HEK293 (cell line): ENCODE measurements at regions not wholly inside any gene's neighbourhood (a gene's known extent, or its start where the extent isn't known, plus 50 kb on each side); places are given as distances from the start of the nearest gene placed in this dataset.

Experiments used
- BCL11A ChIP-seq: fragments of 450-650 bp; formaldehyde crosslinking; IDR thresholded peaks from 2 replicates; pipeline ENCODE4 v1.5.1; 2016; ENCODE audit warnings: low read depth, missing biosample characterization, missing genetic modification characterization
- KLF1 ChIP-seq: fragments of 450-650 bp; formaldehyde crosslinking; IDR thresholded peaks from 2 replicates; pipeline ENCODE4 v1.5.1; 2016; ENCODE audit warnings: missing biosample characterization, missing genetic modification characterization
- KLF16 ChIP-seq: fragments of 450-650 bp; formaldehyde crosslinking; IDR thresholded peaks from 2 replicates; pipeline ENCODE4 v1.5.1; 2017; ENCODE audit warnings: missing biosample characterization, missing genetic modification characterization
- MZF1 ChIP-seq: fragments of 450-650 bp; formaldehyde crosslinking; IDR thresholded peaks from 2 replicates; pipeline ENCODE4 v1.5.1; 2017; ENCODE audit warnings: missing biosample characterization, missing genetic modification characterization, borderline replicate concordance
- SALL2 ChIP-seq: fragments of 450-650 bp; formaldehyde crosslinking; IDR thresholded peaks from 2 replicates; pipeline ENCODE4 v1.5.0; 2017; ENCODE audit warnings: missing biosample characterization, mild to moderate bottlenecking, missing genetic modification characterization, borderline replicate concordance
- ZNF114 ChIP-seq: fragments of 450-650 bp; formaldehyde crosslinking; IDR thresholded peaks from 2 replicates; pipeline ENCODE4 v1.5.0; 2017; ENCODE audit warnings: missing biosample characterization, missing genetic modification characterization
- ZNF707 ChIP-seq: fragments of 450-650 bp; formaldehyde crosslinking; IDR thresholded peaks from 2 replicates; pipeline ENCODE4 v1.5.1; 2016; ENCODE audit warnings: missing biosample characterization, missing genetic modification characterization
- ZNF776 ChIP-seq: fragments of 450-650 bp; formaldehyde crosslinking; IDR thresholded peaks from 2 replicates; pipeline ENCODE4 v1.5.0; 2017; ENCODE audit warnings: missing biosample characterization, missing genetic modification characterization, borderline replicate concordance
- TF ChIP-seq, protein P1 (sequence below): fragments of 450-650 bp; formaldehyde crosslinking; IDR thresholded peaks from 2 replicates; pipeline ENCODE4 v1.5.1; 2016; ENCODE audit warnings: missing biosample characterization, missing genetic modification characterization
- TF ChIP-seq, protein P2 (sequence below): fragments of 450-650 bp; formaldehyde crosslinking; conservative IDR thresholded peaks from 2 replicates; pipeline ENCODE4 v1.5.1; 2016; ENCODE audit warnings: low read depth, missing biosample characterization, missing genetic modification characterization
- TF ChIP-seq, protein P3 (sequence below): fragments of 450-650 bp; formaldehyde crosslinking; IDR thresholded peaks from 2 replicates; pipeline ENCODE4 v1.5.1; 2016; ENCODE audit warnings: missing biosample characterization, missing genetic modification characterization, borderline replicate concordance
- TF ChIP-seq, protein P4 (sequence below): fragments of 450-650 bp; formaldehyde crosslinking; IDR thresholded peaks from 2 replicates; pipeline ENCODE4 v1.5.1; 2016; ENCODE audit warnings: missing biosample characterization, missing genetic modification characterization
- TF ChIP-seq, protein P5 (sequence below): fragments of 450-650 bp; formaldehyde crosslinking; IDR thresholded peaks from 2 replicates; pipeline ENCODE4 v1.5.1; 2016; ENCODE audit warnings: missing biosample characterization, missing genetic modification characterization

DNA sequence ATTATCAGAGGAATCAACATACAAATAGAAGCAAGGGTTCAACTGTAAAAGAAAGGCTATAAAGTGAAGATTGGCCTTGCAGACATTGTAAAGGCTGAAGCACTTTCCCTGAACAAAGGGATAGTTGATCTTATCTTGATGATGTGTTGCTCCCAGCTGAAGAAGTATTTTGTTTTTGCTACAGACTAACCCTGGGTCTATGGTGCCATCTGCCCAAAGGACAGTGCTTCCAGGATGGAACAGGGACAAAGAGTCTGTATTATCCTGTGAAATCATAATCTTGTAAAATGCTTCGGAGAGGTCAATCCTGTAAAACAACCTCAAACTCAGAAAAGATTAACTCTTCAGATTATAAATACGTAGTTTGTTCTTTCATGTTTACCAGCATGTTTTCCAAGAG lies 251.7 kb upstream of the ANKRD50 start:
- TF ChIP-seq ZNF776 (tag by site-specific recombination), result no peak
- TF ChIP-seq SALL2 (tag by site-specific recombination), result no peak
- TF ChIP-seq, protein P1, sequence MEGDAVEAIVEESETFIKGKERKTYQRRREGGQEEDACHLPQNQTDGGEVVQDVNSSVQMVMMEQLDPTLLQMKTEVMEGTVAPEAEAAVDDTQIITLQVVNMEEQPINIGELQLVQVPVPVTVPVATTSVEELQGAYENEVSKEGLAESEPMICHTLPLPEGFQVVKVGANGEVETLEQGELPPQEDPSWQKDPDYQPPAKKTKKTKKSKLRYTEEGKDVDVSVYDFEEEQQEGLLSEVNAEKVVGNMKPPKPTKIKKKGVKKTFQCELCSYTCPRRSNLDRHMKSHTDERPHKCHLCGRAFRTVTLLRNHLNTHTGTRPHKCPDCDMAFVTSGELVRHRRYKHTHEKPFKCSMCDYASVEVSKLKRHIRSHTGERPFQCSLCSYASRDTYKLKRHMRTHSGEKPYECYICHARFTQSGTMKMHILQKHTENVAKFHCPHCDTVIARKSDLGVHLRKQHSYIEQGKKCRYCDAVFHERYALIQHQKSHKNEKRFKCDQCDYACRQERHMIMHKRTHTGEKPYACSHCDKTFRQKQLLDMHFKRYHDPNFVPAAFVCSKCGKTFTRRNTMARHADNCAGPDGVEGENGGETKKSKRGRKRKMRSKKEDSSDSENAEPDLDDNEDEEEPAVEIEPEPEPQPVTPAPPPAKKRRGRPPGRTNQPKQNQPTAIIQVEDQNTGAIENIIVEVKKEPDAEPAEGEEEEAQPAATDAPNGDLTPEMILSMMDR (tag by site-specific recombination), result no peak
- TF ChIP-seq, protein P2, sequence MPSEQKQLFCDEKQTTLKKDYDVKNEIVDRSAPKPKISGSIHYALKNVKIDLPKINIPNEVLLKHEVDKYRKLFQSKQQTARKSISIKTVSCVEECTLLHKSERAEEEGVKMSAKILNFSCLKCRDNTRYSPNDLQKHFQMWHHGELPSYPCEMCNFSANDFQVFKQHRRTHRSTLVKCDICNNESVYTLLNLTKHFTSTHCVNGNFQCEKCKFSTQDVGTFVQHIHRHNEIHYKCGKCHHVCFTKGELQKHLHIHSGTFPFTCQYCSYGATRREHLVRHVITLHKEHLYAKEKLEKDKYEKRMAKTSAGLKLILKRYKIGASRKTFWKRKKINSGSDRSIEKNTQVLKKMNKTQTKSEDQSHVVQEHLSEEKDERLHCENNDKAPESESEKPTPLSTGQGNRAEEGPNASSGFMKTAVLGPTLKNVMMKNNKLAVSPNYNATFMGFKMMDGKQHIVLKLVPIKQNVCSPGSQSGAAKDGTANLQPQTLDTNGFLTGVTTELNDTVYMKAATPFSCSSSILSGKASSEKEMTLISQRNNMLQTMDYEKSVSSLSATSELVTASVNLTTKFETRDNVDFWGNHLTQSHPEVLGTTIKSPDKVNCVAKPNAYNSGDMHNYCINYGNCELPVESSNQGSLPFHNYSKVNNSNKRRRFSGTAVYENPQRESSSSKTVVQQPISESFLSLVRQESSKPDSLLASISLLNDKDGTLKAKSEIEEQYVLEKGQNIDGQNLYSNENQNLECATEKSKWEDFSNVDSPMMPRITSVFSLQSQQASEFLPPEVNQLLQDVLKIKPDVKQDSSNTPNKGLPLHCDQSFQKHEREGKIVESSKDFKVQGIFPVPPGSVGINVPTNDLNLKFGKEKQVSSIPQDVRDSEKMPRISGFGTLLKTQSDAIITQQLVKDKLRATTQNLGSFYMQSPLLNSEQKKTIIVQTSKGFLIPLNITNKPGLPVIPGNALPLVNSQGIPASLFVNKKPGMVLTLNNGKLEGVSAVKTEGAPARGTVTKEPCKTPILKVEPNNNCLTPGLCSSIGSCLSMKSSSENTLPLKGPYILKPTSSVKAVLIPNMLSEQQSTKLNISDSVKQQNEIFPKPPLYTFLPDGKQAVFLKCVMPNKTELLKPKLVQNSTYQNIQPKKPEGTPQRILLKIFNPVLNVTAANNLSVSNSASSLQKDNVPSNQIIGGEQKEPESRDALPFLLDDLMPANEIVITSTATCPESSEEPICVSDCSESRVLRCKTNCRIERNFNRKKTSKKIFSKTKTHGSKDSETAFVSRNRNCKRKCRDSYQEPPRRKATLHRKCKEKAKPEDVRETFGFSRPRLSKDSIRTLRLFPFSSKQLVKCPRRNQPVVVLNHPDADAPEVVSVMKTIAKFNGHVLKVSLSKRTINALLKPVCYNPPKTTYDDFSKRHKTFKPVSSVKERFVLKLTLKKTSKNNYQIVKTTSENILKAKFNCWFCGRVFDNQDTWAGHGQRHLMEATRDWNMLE, result no peak
- no peak for TF ChIP-seq KLF16 (tag by site-specific recombination)
- no peak for TF ChIP-seq MZF1
- TF ChIP-seq, protein P3, sequence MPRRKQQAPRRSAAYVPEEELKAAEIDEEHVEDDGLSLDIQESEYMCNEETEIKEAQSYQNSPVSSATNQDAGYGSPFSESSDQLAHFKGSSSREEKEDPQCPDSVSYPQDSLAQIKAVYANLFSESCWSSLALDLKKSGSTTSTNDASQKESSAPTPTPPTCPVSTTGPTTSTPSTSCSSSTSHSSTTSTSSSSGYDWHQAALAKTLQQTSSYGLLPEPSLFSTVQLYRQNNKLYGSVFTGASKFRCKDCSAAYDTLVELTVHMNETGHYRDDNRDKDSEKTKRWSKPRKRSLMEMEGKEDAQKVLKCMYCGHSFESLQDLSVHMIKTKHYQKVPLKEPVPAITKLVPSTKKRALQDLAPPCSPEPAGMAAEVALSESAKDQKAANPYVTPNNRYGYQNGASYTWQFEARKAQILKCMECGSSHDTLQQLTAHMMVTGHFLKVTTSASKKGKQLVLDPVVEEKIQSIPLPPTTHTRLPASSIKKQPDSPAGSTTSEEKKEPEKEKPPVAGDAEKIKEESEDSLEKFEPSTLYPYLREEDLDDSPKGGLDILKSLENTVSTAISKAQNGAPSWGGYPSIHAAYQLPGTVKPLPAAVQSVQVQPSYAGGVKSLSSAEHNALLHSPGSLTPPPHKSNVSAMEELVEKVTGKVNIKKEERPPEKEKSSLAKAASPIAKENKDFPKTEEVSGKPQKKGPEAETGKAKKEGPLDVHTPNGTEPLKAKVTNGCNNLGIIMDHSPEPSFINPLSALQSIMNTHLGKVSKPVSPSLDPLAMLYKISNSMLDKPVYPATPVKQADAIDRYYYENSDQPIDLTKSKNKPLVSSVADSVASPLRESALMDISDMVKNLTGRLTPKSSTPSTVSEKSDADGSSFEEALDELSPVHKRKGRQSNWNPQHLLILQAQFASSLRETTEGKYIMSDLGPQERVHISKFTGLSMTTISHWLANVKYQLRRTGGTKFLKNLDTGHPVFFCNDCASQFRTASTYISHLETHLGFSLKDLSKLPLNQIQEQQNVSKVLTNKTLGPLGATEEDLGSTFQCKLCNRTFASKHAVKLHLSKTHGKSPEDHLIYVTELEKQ (tag by site-specific recombination), result no peak
- no peak for TF ChIP-seq KLF1
- TF ChIP-seq, protein P4, sequence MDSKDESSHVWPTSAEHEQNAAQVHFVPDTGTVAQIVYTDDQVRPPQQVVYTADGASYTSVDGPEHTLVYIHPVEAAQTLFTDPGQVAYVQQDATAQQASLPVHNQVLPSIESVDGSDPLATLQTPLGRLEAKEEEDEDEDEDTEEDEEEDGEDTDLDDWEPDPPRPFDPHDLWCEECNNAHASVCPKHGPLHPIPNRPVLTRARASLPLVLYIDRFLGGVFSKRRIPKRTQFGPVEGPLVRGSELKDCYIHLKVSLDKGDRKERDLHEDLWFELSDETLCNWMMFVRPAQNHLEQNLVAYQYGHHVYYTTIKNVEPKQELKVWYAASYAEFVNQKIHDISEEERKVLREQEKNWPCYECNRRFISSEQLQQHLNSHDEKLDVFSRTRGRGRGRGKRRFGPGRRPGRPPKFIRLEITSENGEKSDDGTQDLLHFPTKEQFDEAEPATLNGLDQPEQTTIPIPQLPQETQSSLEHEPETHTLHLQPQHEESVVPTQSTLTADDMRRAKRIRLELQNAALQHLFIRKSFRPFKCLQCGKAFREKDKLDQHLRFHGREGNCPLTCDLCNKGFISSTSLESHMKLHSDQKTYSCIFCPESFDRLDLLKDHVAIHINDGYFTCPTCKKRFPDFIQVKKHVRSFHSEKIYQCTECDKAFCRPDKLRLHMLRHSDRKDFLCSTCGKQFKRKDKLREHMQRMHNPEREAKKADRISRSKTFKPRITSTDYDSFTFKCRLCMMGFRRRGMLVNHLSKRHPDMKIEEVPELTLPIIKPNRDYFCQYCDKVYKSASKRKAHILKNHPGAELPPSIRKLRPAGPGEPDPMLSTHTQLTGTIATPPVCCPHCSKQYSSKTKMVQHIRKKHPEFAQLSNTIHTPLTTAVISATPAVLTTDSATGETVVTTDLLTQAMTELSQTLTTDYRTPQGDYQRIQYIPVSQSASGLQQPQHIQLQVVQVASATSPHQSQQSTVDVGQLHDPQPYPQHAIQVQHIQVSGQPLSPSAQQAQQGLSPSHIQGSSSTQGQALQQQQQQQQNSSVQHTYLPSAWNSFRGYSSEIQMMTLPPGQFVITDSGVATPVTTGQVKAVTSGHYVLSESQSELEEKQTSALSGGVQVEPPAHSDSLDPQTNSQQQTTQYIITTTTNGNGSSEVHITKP, result no peak
- TF ChIP-seq ZNF114 (tag by site-specific recombination), result no peak
- TF ChIP-seq, protein P5, sequence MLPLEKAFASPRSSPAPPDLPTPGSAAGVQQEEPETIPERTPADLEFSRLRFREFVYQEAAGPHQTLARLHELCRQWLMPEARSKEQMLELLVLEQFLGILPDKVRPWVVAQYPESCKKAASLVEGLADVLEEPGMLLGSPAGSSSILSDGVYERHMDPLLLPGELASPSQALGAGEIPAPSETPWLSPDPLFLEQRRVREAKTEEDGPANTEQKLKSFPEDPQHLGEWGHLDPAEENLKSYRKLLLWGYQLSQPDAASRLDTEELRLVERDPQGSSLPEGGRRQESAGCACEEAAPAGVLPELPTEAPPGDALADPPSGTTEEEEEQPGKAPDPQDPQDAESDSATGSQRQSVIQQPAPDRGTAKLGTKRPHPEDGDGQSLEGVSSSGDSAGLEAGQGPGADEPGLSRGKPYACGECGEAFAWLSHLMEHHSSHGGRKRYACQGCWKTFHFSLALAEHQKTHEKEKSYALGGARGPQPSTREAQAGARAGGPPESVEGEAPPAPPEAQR (tag by site-specific recombination), result no peak
- TF ChIP-seq BCL11A (tag by site-specific recombination), result no peak
- TF ChIP-seq ZNF707 (tag by site-specific recombination), result no peak
